HG03558 (cell line): ENCODE measurements at regions not wholly inside any gene's neighbourhood (a gene's known extent, or its start where the extent isn't known, plus 50 kb on each side); places are given as distances from the start of the nearest gene placed in this dataset.
"Not testable (repeated sequence)": the region's sequence is repeated elsewhere in the genome, so short reads cannot be mapped to it uniquely, and the experiment has no call there.

Source experiments
- ATAC-seq: cut with Tn5 transposase; IDR thresholded peaks from one replicate; pipeline ENCODE4 v1.9.1; 2021; ENCODE audit warnings: moderate number of reproducible peaks; ENCODE audit not compliant: unreplicated experiment; ENCODE audit errors: extremely low read depth

DNA sequence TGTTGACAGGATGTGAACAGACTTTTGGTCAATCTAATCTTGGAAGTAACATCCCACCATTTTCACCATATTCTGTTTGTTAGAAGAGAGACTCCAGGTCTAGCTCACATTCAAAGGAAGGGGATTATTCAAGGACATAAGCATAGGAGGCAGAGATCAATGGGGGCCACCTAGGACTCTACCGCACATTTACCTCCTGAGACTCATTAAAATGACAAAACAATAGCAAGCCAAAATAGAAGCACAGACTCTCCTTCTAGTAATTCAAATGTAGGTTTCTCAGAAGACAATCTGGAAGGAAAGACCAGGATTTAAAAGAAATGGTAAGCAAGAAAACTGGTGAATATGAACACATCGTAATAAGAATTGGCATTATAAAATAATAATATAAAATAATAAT, 156.4 kb upstream of the KYNU start:
- no peak for ATAC-seq

DNA sequence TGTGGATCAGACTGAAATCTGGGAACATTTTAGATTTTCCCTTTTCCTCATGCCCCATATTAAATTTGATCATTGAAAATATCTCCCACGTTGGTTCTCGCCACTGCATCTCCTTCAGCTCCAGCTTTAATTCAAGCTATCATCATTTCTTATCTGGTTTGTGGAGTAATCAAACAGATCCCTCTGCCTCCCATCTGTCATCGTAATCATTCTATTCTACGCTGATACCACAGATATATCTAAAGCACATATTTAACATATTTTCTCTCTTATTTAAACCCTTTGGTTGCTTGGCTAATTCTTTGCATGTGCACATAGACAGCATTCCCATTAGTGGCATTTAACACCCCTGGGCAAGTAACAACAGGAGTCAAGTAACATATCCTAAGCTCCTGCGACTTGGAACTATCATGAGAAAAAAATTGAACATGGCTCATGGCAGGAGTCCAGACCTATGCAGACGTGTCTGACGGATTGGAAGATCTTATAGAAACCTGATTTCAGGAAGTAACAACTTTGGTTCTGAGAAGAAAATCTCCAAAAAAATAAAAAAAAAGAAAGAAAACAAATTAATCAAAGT, 158.8 kb upstream of the KYNU start:
- ATAC-seq = no peak

DNA sequence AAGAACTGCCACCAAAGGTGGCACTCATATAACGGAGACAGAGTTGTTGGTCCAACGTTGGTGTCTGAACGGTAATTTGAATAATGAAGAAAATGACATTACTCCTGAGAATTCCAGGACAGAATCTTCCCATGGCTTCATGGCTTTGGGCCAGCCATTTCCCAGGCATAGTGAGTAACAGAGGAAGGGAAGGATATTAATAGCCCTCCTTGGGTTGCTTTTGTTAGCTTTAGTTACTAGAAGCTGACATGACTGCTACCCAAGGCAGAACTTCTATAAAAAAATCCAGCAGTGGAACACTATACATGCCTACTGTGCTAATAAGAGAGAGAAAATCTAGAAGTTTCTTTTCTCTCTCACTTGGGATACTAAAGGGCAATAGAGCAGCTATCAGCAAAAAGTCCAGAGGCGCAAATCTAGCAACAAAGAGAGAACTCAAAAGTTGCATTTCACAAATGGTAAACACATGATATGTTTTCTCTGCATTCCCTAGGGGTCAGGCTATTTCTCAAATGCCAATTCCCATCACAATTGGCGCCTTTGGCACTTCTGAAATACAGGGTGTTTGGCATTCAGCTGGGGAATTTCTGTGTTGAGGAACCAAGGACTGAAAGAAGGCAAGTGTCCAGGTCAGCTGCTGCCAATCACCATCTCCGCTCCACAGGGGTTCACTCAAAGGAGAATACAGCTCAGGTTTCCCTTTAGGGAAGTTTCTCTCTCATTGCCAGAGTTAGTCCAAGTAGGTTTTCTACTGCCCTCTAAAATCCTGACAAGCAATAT, 160.8 kb upstream of the KYNU start:
- ATAC-seq = no peak

DNA sequence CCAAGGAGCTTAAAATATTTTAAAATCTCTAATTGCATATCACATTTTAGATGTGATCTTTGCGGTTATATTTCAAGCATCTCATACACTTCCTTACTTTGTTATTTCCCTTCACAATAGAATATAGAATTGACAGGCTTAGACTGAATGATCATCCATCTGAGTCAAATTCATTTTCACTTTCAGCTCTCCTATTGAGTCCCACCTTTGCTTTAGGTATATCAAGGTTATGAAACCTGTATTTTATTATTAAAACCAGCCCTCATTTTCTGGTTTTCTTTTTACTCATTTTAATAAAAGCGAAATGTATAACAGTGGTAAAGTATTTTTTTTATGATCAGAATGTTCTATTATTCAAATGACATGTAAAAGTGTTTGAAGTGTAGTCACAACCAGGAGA, 162.9 kb upstream of the KYNU start:
- ATAC-seq = no peak

DNA sequence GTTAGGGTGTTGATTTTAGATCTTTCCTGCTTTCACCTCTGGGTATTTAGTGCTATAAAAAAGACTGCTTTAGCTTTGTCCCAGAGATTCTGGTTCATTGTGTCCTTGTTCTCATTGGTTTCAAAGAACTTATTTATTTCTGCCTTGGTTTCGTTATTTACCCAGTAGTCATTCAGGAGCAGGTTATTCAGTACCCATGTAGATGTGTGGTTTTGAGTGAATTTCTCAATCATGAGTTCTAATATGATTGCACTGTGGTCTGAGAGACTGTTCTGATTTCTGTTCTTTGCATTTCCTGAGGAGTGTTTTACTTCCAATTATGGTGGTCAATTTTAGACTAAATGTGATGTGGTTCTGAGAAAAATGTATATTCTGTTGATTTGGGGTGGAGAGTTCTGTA, 167.1 kb upstream of the KYNU start:
- ATAC-seq = no peak

DNA sequence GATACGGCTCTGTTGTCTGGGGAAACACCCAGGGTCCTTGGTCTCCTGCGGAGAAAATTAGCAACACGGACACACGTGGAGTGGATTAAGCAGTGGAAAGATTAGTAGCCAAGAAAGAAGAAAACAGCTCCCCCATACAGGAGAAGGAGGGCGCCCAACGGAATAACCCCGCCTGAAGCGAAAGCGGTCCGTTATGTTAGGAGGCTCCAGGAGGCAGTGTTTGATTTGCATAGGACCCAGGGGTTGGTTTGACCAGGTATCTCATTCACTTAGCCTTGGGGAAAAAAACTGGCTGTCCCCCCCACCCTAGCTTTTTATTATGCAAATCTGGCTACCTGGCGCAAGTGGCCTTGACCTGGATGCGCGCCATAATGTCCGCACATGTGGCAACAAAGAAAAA, 170.1 kb upstream of the KYNU start:
- ATAC-seq = no peak

DNA sequence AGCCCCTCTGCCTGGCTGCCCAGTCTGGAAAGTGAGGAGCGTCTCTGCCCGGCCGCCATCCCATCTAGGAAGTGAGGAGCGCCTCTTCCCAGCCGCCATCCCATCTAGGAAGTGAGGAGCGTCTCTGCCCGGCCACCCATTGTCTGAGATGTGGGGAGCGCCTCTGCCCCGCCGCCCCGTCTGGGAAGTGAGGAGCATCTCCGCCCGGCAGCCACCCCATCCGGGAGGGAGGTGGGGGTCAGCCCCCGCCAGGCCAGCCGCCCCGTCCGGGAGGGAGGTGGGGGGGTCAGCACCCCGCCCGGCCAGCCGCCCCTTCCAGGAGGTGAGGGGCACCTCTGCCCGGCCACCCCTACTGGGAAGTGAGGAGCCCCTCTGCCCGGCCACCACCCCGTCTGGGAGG, 175.1 kb upstream of the KYNU start:
- ATAC-seq = not testable (repeated sequence)

DNA sequence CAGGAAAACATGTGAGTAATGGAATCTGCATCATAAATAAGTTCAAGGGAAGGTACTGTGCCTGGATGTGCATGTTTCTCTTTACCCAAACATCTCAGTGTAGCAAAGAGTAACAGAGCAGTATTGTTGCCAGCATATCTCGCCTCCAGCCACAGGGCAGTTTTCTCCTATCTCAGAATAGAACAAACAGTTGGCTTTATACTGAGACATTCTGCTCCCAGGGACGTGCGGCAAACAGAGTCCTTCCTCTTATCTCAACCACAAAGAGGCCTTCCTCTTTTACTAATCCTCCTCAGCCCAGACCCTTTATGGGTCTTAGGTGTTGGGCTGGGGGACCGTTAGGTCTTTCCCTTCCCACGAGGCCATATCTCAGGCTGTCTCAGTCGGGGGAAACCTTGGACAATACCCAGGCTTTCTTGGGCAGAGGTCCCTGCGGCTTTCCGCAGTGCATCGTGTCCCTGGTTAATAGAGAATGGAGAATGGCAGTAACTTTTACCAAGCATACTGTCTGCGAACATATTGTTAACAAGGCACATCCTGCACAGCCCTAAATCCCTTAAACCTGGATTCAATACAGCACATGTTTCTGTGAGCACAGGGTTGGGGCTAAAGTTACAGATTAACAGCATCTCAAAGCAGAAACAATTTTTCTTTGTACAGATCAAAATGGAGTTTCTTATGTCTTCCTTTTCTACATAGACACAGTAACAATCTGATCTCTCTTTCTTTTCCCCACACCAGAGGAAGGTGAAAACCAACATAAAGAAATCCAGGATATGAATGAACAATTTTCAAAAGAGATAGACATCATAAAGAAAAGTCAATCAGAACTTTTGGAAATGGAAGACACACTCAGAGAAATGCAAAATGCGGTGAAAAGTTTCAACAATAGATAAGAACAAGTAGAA, 181.9 kb upstream of the KYNU start:
- ATAC-seq = not testable (repeated sequence)

DNA sequence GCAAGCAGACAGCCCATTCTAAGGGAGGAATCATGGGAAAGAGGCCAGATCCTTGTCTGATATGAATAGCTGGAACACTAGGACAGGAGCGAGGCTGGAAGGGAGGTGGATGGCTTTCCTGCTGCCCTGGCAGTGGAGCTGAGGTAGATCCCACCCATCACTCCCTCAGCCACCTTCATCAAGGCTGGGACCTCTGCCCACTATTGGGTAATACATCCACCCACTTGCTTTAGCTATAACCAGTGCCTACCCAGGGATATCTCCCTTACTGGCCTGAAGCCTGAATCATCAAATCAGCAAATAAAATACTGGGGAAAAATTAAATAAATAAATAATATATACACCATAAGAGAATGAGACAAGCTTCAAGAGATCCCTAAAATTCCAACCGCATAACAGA, 183.2 kb upstream of the KYNU start:
- ATAC-seq = no peak

DNA sequence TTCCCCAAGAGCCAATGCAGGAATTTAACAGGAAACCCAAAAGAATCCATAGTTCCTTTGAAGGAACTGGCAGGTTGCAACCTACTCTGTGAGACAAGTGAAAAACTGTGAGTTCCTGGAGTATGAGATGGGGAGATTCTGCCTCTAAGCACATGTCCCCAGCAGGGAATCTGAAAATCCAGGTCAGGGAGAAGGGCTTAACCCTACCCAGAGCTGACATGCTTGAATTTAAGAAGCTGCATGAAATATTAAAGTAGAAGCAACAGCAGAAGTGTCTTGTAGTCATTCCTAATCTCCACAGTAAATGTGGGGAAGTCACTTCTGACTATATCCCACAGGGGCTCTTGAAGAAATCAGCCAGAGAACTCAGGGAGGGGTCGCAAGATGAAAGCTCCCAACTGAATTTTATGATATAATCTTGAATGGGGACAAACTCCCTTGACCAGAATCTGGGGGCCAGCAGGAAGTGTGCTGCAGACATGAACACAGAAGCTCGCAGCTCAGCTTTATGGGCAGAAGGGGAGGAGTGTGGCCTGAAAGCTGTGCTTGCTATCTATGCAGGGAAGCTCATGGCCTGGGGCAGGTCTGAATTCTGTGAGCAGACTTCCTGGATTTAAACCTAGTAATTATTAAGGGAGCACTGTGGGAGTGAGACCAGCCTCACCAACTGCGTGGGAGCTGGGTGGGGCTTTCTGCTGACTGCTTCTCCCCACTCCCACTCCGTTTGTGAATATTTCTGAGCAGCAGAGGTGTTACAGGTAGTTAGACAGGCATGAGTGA, 184.1 kb upstream of the KYNU start:
- ATAC-seq = no peak

DNA sequence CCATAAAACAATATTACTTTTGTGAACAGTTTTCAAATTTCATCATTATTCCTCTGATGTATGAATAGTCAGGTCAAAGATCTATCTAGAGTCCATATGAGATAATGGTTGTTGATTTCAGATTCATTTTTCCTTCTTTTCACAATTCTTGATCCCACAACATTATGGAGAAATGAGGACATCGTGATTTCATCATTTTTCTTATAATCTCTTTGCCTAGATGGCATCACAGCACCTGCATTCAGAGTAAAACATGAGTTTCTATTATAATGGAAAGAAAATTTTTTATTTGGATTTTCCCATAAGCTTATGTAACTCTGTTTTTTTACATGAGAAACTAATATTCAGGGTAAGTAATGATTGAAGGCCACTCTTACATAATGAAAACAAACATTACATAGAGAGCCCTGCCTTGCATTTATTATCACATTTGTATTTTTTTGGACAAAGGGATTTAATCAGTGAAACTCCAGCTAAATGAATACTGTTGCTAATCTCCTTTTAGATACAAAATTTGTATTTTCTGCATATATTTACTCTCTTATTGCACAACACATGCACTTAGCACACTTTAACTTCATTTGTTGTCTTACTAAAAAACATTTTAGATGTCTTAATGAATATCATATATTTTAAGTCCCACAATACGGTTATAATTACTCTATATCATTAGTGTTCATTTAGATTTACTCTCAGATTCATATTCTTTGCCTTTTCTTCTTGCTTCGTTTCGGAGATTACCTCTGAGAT, 188.4 kb upstream of the KYNU start:
- no peak for ATAC-seq

DNA sequence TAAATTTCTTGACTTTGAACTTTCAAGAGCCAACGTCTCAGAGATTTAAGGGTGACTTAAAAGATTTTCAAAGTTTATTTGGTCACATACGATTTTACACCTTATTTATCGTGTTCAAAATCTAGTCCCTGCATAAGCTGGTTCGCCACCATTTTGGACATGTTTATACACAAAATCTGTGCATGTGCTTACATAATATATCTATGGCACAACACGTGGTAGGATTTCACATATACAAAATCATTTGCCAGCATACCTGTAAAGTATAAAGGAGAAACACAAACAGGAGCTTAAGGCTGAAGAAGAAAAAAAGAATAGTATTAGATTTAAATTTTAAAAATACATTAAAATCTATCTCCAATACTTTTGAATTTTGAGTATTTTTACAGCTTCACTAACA, 190.0 kb upstream of the KYNU start:
- no peak for ATAC-seq

DNA sequence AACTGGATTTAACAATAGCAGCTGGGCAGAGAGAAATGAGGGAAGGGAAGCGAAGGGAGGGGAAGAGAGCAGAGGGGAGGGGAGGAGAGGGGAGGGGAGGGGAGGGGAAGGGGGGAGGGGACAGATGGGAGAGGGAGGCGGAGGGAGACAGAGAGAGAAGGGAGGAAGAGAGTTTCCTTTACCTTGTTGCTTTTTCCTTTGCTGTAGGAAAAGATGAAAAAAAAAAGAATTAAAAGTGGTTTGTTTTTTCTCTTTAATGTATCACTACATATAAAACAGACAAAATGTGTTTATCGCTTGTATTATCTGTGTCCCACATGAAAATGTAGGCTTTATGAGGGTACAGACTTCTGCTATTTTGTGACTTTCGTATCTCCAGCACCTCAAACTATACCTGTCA, 190.4 kb upstream of the KYNU start:
- ATAC-seq = no peak

DNA sequence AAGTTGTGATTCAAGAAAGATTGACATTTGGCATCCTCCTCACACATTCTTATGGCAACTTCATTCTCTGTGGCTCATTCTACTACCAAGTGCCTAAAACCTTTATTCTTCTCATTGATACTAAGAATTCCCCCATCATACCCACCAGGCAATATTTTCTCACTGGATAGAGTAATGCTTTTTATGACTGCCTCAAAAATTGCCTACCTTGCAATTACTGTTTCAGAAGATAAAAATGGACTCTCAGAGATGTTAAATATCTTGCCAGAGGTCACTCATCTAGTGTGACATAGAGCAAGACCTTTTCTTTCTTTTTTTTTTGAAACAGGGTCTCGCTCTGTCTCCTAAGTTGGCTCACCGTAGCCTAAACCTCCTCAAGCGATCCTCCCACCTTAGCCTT, 192.8 kb upstream of the KYNU start:
- no peak for ATAC-seq

DNA sequence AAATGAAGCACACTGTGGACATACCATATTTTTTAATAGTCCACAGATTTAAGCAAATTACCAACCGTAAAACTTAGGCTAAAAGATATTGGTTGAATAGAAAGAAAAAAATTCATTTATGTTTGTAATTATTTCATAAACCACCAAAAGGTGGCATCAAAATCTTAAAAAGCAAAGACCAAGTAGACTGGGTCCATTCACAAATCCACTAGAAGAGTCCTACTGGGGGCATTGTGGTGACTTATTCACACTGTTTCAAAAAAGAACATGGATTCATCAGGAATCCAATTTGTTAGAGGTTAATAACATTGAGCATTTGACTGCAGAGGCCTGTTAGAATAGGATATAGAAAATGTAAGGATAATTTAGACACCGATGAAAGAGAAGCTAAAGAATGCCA, 194.9 kb upstream of the KYNU start:
- ATAC-seq = no peak

DNA sequence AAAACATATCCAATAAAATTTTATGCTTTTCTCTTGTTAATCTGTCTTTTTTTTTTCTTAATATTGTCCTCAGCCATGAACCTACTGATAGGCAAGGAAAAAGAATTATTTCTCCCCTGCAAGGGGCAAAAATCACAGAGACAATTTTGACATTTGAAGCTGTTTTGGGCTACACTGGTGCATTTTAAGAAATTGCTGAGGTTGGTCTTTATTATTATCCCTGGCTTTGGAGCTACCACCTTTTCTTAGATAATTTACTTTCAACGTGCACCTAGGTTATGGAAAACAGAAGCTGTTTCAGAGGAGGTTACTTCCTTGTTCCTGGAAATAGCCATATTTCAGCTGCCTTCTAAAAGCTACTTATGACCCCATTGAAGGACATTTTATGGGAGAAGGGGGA, 195.5 kb upstream of the KYNU start:
- ATAC-seq = no peak

DNA sequence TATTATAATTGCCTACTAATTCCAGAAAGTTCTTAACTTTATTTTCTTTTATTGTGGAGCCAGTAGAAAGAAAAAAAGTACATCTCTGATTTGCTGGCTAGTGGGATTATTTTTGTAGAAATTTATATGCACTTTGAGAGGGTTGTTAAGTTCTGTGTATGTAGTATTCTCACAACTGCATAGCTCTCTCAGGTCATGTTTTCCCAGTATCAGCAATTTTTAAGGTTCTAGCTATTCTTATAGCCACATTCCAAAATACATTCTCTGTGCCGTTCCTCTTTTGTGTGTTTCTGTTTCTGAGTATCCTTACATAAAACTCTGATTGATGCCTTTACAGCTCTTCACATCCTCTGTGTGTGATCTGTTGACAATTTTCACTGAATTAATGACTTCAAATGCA, 199.3 kb upstream of the KYNU start:
- ATAC-seq = no peak

DNA sequence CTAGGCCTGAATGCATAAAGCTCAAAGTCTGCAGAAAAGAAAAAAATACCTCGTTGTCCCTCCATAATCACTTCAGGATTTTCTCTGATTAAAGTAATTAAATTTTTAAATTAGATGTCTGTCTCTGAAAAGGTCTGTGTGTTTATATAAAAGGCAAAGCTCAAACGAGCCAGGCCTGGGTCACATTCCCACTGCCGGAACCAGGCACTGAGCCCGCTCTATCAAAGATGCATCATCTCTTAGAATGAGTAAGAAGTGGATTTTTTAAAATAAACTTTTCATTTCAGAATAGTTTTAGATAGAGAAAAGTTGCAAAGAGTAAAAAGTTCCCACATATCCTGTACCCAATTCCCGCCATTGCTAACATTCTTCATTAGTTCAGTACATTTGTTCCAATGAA, 202.1 kb upstream of the KYNU start:
- ATAC-seq = no peak

DNA sequence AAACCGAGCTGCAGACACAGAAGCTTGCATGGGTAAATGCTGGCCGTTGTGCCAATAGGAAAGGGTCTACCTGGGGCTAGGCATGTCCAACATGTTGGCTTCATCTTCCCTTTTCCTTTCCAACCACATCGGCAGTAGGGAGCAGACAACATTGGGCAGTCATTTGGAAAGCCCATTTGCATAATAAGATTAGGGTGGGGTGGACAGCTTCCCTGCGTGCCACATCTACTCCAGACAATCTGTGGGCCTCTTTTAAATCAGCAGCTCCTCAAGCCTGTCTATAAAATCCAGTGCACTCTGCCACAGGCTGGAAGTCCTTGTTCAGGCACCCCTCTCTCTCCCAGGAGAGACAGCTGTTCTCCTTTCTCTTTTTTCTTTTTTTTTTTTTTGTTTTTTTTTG, 203.6 kb upstream of the KYNU start:
- no peak for ATAC-seq

DNA sequence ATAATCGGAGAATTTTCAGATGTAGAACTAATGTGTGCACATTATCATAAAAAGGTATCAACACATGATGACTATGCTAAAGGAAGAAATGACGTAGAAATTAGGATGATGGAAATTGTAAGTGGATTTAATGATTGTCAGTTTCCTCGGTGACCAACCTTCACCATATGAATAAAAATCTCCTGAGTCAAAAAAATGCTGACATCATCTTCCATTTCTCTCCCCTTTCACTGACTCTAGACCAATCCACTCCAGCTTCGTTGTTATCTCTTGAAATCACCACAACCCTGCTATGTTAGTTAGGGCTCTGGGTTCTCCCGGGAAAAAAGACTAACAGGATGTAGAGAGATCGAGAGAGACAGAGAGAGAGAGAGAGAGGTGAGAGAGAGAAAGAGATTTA, 204.8 kb upstream of the KYNU start:
- ATAC-seq = no peak
